Fibroblast of lung (primary cell): ENCODE measurements at regions not wholly inside any gene's neighbourhood (a gene's known extent, or its start where the extent isn't known, plus 50 kb on each side); places are given as distances from the start of the nearest gene placed in this dataset.

ENCODE experiments used
- DNase-seq, 2 donors: peaks; one replicate each; pipeline versions ENCODE4 v3.0.0 to v3.0.0-alpha.2; 2010; ENCODE audit warnings: low read depth in 2 of 2
- H2AFZ ChIP-seq: 2 replicates; pipeline ENCODE4 v1.5.1; 2012; ENCODE audit warnings: low read length, control low read depth, inconsistent platforms
- H3K27ac ChIP-seq: 2 replicates; pipeline ENCODE4 v1.5.1; 2011; ENCODE audit warnings: low read length, control low read depth; ENCODE audit not compliant: insufficient read depth
- H3K27me3 ChIP-seq: 2 replicates; pipeline ENCODE4 v1.5.1; 2011; ENCODE audit warnings: mild to moderate bottlenecking, low read length; ENCODE audit not compliant: control insufficient read depth, insufficient read depth
- H3K36me3 ChIP-seq: 2 replicates; pipeline ENCODE4 v1.5.1; 2011; ENCODE audit warnings: low read length; ENCODE audit not compliant: control insufficient read depth, insufficient read depth
- H3K4me1 ChIP-seq: 2 replicates; pipeline ENCODE4 v1.5.1; 2011; ENCODE audit warnings: low read length; ENCODE audit not compliant: control insufficient read depth, insufficient read depth; ENCODE audit errors: extremely low read depth
- H3K4me2 ChIP-seq: 2 replicates; pipeline ENCODE4 v1.5.1; 2011; ENCODE audit warnings: low read length, control low read depth; ENCODE audit not compliant: insufficient read depth; ENCODE audit errors: extremely low read depth
- H3K4me3 ChIP-seq, 4 experiments: fragments of 200-600 bp in 1 of 4; sonication (generic) in 1 of 4; replicated peaks in 1 of 4; 2 replicates each; pipeline ENCODE4 v1.5.1; 2011 to 2016; ENCODE audit warnings: low read length in 4 of 4, low read depth in 3 of 4, mild to moderate bottlenecking in 3 of 4, control low read depth in 2 of 4, inconsistent platforms in 1 of 4, mixed read lengths in 1 of 4; ENCODE audit not compliant: insufficient read depth in 1 of 4; ENCODE audit errors: control extremely low read depth in 1 of 4
- H3K79me2 ChIP-seq: 2 replicates; pipeline ENCODE4 v1.5.1; 2012; ENCODE audit warnings: mild to moderate bottlenecking, low read length, inconsistent platforms; ENCODE audit not compliant: control insufficient read depth, insufficient read depth
- H3K9ac ChIP-seq: 2 replicates; pipeline ENCODE4 v1.5.1; 2011; ENCODE audit warnings: mild to moderate bottlenecking, low read length, control low read depth; ENCODE audit not compliant: insufficient read depth
- H3K9me3 ChIP-seq: 2 replicates; pipeline ENCODE4 v1.5.1; 2012; ENCODE audit warnings: low read depth, low read length; ENCODE audit not compliant: control insufficient read depth, insufficient read depth
- H4K20me1 ChIP-seq: 2 replicates; pipeline ENCODE4 v1.5.1; 2011; ENCODE audit warnings: low read length; ENCODE audit not compliant: control insufficient read depth, insufficient read depth; ENCODE audit errors: extremely low read depth
- EZH2 ChIP-seq: IDR thresholded peaks from 2 replicates; pipeline ENCODE4 v1.5.1; 2012; ENCODE audit warnings: low read length, control low read depth, mild to moderate bottlenecking; ENCODE audit errors: missing control alignments
- TF ChIP-seq, protein P1 (sequence below), 2 donors: IDR thresholded peaks in 1 of 2; conservative IDR thresholded peaks in 1 of 2; 1 replicate in 1 of 2; 2 replicates in 1 of 2; pipeline ENCODE4 v1.5.1; 2011 to 2012; ENCODE audit warnings: low read length in 2 of 2, control low read depth in 1 of 2, inconsistent platforms in 1 of 2, low read depth in 1 of 2, mild to moderate bottlenecking in 1 of 2

DNA sequence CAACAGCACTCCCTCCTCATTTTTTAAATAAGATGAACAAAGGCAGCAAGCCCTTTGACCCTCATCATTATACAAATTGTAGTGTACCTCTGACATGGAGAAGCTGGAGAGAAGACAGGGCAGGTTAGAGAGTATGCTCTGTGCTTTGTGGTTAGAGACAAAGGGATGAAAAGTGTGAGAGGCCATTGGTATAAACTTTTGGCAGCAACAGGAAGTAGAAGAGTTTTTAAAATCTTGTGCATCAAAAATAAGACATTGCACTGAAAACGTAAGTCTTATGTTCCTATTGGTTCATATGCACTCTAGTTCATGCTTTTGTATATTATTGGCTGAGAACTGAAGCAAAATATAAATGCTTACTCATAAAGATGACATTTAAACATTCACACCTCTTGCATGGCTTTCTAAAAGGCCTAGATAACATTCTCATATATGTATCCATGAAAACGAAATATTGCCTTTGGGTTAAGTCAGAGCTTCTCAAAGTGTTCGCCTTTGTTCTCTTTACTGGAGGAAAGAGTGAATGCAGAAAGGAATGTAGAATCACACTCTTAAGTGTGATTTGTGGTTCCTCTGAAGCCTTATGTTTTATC is 158.0 kb downstream of the PALM2AKAP2 start:
- Histone ChIP-seq H3K4me3 (no peak overlapping the region), H3K36me3 (no peaks in the 10 kb centered on the region), H3K27ac (no peak overlapping the region), H4K20me1 (no peaks in the 10 kb centered on the region), H3K79me2 (no peaks in the 10 kb centered on the region), H3K4me2 (no peak overlapping the region), H3K9me3 (no peaks in the 10 kb centered on the region), H2AFZ (no peak overlapping the region), H3K4me1 (peaks cover 3% of the 10 kb centered on the region), H3K9ac (no peak overlapping the region), H3K27me3 (no peaks in the 10 kb centered on the region)
- no peak for DNase-seq
- TF ChIP-seq, protein P1, sequence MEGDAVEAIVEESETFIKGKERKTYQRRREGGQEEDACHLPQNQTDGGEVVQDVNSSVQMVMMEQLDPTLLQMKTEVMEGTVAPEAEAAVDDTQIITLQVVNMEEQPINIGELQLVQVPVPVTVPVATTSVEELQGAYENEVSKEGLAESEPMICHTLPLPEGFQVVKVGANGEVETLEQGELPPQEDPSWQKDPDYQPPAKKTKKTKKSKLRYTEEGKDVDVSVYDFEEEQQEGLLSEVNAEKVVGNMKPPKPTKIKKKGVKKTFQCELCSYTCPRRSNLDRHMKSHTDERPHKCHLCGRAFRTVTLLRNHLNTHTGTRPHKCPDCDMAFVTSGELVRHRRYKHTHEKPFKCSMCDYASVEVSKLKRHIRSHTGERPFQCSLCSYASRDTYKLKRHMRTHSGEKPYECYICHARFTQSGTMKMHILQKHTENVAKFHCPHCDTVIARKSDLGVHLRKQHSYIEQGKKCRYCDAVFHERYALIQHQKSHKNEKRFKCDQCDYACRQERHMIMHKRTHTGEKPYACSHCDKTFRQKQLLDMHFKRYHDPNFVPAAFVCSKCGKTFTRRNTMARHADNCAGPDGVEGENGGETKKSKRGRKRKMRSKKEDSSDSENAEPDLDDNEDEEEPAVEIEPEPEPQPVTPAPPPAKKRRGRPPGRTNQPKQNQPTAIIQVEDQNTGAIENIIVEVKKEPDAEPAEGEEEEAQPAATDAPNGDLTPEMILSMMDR (conservative IDR thresholded peaks at IDR 0.05 in 1 of 2, IDR thresholded peaks at IDR 0.05 in 1 of 2; ENCODE audit: low read depth in 1 of 2, low read length in 2 of 2) = no peak
- no peak for TF ChIP-seq EZH2

DNA sequence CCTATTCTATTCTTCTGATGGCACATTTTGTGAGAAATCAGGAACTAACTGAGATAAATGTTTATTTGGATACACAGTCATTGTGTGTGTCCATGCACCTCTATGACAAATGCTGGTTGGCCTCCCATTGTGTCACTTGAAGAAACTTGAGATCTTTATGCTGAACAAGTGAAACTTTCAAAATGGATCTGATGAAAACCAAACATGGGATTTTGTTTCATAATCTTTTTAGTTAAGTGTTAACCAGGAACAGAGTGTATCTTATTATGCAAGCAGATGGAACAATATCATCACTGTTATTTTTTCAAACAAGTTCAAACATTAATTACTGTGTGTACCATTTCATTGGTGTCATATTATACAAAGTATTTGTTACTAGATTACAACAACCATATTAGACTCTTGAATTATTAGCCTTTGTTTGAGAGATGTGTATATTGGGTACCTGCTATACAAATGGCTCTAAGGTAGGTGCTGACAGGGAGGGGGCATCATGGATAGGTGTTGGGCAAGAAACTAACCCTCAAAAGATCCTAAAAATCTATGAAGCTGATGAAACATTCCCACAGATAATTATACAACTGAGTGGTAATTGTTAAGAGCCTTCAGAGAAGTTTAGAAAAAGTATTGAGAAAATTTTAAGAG is 159.8 kb downstream of the PALM2AKAP2 start:
- no peak overlapping the region for H3K9ac ChIP-seq
- H3K4me1 ChIP-seq = no peaks in the 10 kb centered on the region
- no peak overlapping the region for H3K27ac ChIP-seq
- no peak overlapping the region for H3K4me3 ChIP-seq
- no peaks in the 10 kb centered on the region for H3K79me2 ChIP-seq
- no peak for TF ChIP-seq EZH2
- TF ChIP-seq, protein P1 (conservative IDR thresholded peaks at IDR 0.05 in 1 of 2, IDR thresholded peaks at IDR 0.05 in 1 of 2; ENCODE audit: low read depth in 1 of 2, low read length in 2 of 2) = no peak
- H4K20me1 ChIP-seq = no peaks in the 10 kb centered on the region
- no peaks in the 10 kb centered on the region for H3K36me3 ChIP-seq
- H3K27me3 ChIP-seq = no peaks in the 10 kb centered on the region
- no peaks in the 10 kb centered on the region for H3K9me3 ChIP-seq
- no peak for DNase-seq
- H3K4me2 ChIP-seq = no peak overlapping the region
- H2AFZ ChIP-seq = no peak overlapping the region

DNA sequence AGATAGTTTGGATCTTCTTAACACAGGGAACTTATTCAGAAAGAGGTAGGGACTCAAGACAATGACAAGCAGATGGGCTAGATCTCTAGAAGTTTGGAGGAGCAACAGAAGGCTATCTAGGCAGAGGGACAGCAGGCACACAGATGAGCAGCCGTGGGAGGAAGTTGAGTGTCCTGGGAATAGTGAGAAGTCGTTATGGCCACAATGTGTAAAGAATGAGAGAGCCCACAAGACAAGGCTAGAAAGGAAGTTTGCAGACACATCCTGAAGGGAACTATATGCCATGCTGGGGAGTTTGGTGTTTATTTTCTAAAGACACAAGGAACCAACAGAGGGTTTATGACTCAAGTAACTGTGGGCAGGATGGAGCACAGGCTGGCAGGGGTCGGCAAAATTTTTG is 160.6 kb downstream of the PALM2AKAP2 start:
- Histone ChIP-seq H3K4me2 (no peak overlapping the region), H3K4me3 (no peak overlapping the region), H3K36me3 (no peaks in the 10 kb centered on the region), H3K9ac (no peak overlapping the region), H4K20me1 (no peaks in the 10 kb centered on the region), H3K79me2 (no peaks in the 10 kb centered on the region), H3K9me3 (no peaks in the 10 kb centered on the region), H3K27ac (no peak overlapping the region), H3K27me3 (no peaks in the 10 kb centered on the region), H3K4me1 (no peaks in the 10 kb centered on the region), H2AFZ (no peak overlapping the region)
- no peak for DNase-seq
- TF ChIP-seq, protein P1 (conservative IDR thresholded peaks at IDR 0.05 in 1 of 2, IDR thresholded peaks at IDR 0.05 in 1 of 2; ENCODE audit: low read depth in 1 of 2, low read length in 2 of 2) = no peak
- no peak for TF ChIP-seq EZH2
